Esophagus squamous epithelium (tissue), 5 donors: ENCODE measurements at regions not wholly inside any gene's neighbourhood (a gene's known extent, or its start where the extent isn't known, plus 50 kb on each side); places are given as distances from the start of the nearest gene placed in this dataset.

Source experiments
- DNase-seq: peaks from one replicate; lab custom pipeline; 2025; lab: John Stamatoyannopoulos, UW
- H3K27ac ChIP-seq, 4 donors: fragments of 200-600 bp; sonication (generic); one replicate each; pipeline ENCODE4 v1.5.1; 2016 to 2019; ENCODE audit warnings: mild to moderate bottlenecking in 1 of 4
- H3K27me3 ChIP-seq, 4 donors: fragments of 200-600 bp; sonication (generic); 1 replicate in 3 of 4; 2 replicates in 1 of 4; pipeline versions ENCODE4 v1.5.1 to v1.6.0; 2017 to 2021; ENCODE audit warnings: antibody characterized with exemption in 1 of 4
- H3K36me3 ChIP-seq, 3 donors: fragments of 200-600 bp; sonication (generic); one replicate each; pipeline ENCODE4 v1.5.1; 2016 to 2019
- H3K4me1 ChIP-seq, 3 donors: fragments of 200-600 bp; sonication (generic); one replicate each; pipeline ENCODE4 v1.5.1; 2017 to 2019
- H3K4me3 ChIP-seq, 4 donors: fragments of 200-600 bp; sonication (generic); 1 replicate in 3 of 4; 2 replicates in 1 of 4; pipeline ENCODE4 v1.5.1; 2016 to 2019; ENCODE audit warnings: mild to moderate bottlenecking in 2 of 4, moderate library complexity in 1 of 4
- H3K9me3 ChIP-seq, 3 donors: fragments of 200-600 bp; sonication (generic); one replicate each; pipeline ENCODE4 v1.5.1; 2016 to 2019
- POLR2A ChIP-seq, 4 donors: fragments of 450-650 bp; IDR thresholded peaks; one replicate each; pipeline ENCODE4 v1.6.1; 2017; ENCODE audit warnings: antibody characterized with exemption in 4 of 4, mild to moderate bottlenecking in 4 of 4, moderate library complexity in 3 of 4
- WGBS, 2 donors: methylation state at CpG; one replicate each; pipeline ENCODE4 v1.1.5; 2018; 5-methylcytosine and 5-hydroxymethylcytosine counted together
- intact Hi-C: fragments of 100-400 bp; cut with DNase I; formaldehyde crosslinking; loops from one replicate; pipeline ENCODE4 v1.15.0; 2022
- TF ChIP-seq, protein P1 (sequence below), 6 experiments: fragments of 450-650 bp in 4 of 6; fragments of 200-600 bp in 2 of 6; sonication (generic) in 2 of 6; IDR thresholded peaks; one replicate each; pipeline ENCODE4 v1.5.1; 2016 to 2019; ENCODE audit warnings: antibody characterized with exemption in 6 of 6, mild to moderate bottlenecking in 4 of 6, moderate library complexity in 4 of 6
- donor health status: DM: yes; HTN: yes; CAD: no.

- Histone ChIP-seq H3K27ac (no peak overlapping the region), H3K4me1 (no peaks in the 10 kb centered on the region), H3K9me3 (peaks cover 0 to 23% (median 4%) of the 10 kb centered on the region in 3 donors), H3K4me3 (no peak overlapping the region), H3K36me3 (no peaks in the 10 kb centered on the region), H3K27me3 (no peaks in the 10 kb centered on the region)
- WGBS, 2 donors, result 83 to 86% methylated on average over 4 of the region's 4 CpGs
- DNase-seq, result no peak
- TF ChIP-seq POLR2A (IDR thresholded peaks at IDR 0.05), result no peak
- intact Hi-C loops, result no loop called here
Measured at GRCh38 chr6:67350729-67351128, 1284.4 kb upstream of the ADGRB3 start.

- H3K27me3 ChIP-seq, result no peaks in the 10 kb centered on the region
- peaks cover 0 to 23% (median 8%) of the 10 kb centered on the region in 3 donors for H3K9me3 ChIP-seq
- H3K36me3 ChIP-seq, result no peaks in the 10 kb centered on the region
- no peak overlapping the region for H3K27ac ChIP-seq
- intact Hi-C loops, result no loop called here
- no peak overlapping the region for H3K4me3 ChIP-seq
- no peaks in the 10 kb centered on the region for H3K4me1 ChIP-seq
- TF ChIP-seq POLR2A (IDR thresholded peaks at IDR 0.05), result no peak
- TF ChIP-seq, protein P1, sequence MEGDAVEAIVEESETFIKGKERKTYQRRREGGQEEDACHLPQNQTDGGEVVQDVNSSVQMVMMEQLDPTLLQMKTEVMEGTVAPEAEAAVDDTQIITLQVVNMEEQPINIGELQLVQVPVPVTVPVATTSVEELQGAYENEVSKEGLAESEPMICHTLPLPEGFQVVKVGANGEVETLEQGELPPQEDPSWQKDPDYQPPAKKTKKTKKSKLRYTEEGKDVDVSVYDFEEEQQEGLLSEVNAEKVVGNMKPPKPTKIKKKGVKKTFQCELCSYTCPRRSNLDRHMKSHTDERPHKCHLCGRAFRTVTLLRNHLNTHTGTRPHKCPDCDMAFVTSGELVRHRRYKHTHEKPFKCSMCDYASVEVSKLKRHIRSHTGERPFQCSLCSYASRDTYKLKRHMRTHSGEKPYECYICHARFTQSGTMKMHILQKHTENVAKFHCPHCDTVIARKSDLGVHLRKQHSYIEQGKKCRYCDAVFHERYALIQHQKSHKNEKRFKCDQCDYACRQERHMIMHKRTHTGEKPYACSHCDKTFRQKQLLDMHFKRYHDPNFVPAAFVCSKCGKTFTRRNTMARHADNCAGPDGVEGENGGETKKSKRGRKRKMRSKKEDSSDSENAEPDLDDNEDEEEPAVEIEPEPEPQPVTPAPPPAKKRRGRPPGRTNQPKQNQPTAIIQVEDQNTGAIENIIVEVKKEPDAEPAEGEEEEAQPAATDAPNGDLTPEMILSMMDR (IDR thresholded peaks at IDR 0.05), result no peak
- DNase-seq, result no peak
- WGBS, 2 donors, result 53 to 68% methylated on average over 6 to 7 of the region's 7 CpGs
Measured at GRCh38 chr6:67345946-67346345, 1289.1 kb upstream of the ADGRB3 start.

DNA sequence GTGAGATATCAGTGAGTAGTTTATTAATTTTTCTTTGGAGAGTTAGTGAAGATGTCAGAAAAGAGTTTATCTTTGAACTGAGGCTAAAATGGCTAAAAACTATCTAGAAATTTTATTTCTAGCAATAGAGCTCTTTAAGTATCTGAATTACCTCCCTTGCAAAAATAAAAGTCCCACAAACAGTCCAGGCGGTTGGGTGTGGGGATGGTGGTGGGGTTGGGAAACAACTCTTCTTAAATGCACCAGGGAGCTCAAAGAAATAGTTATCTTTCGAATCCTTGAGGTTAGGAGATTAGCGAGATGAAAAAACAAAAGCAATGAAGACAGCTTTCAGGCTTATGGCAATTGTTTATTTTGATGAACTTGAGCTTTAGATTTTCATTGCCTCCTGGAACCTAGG, 1299.1 kb upstream of the ADGRB3 start:
- Histone ChIP-seq H3K9me3 (no peaks in the 10 kb centered on the region), H3K36me3 (no peaks in the 10 kb centered on the region), H3K4me1 (no peaks in the 10 kb centered on the region), H3K27me3 (no peaks in the 10 kb centered on the region), H3K27ac (no peak overlapping the region), H3K4me3 (no peak overlapping the region)
- 38 to 58% methylated on average over 3 of the region's 3 CpGs for WGBS, 2 donors
- no peak for TF ChIP-seq POLR2A (IDR thresholded peaks at IDR 0.05)
- TF ChIP-seq, protein P1 (IDR thresholded peaks at IDR 0.05), result no peak
- DNase-seq, result no peak
- intact Hi-C loops, result no loop called here

- intact Hi-C loops, result no loop called here
- no peak for TF ChIP-seq POLR2A (IDR thresholded peaks at IDR 0.05)
- TF ChIP-seq, protein P1 (IDR thresholded peaks at IDR 0.05), result no peak
- H3K4me1 ChIP-seq, result no peaks in the 10 kb centered on the region
Measured at GRCh38 chr6:67331304-67331703, 1303.8 kb upstream of the ADGRB3 start.

DNA sequence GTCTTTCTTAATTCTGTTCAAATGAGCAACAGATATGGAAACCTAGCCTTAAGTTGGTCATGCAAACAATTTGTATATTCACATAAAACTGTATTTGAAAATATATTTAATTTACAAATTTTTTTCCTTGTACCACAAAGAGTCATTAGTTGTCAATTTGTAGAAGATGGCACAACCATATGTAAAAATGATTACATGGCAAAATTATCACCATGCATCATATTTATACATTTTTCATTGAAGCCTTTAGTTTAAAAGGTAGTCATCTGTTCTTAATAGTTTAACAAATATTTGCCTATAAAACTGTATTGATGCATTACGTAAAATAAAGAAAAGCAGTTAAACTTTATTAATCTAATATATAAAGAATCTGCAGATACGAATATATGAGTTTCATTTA, 1306.8 kb upstream of the ADGRB3 start:
- whole genome bisulfite sequencing, 2 donors, result 52 to 76% methylated on average over 2 of the region's 2 CpGs
- intact Hi-C loops, result no loop called here
- no peak overlapping the region for H3K4me3 ChIP-seq
- no peaks in the 10 kb centered on the region for H3K9me3 ChIP-seq
- no peaks in the 10 kb centered on the region for H3K27me3 ChIP-seq
- TF ChIP-seq, protein P1 (IDR thresholded peaks at IDR 0.05), result no peak
- no peak for TF ChIP-seq POLR2A (IDR thresholded peaks at IDR 0.05)
- no peak overlapping the region for H3K27ac ChIP-seq
- no peaks in the 10 kb centered on the region for H3K36me3 ChIP-seq
- DNase-seq, result no peak
- no peaks in the 10 kb centered on the region for H3K4me1 ChIP-seq

More at GRCh38 chr6:67331304-67331703, 1303.8 kb upstream of the ADGRB3 start:
- H3K36me3 ChIP-seq, result no peaks in the 10 kb centered on the region
- H3K27ac ChIP-seq, result no peak overlapping the region
- no peak overlapping the region for H3K4me3 ChIP-seq
- no peak for DNase-seq
- H3K9me3 ChIP-seq, result no peaks in the 10 kb centered on the region
- no peaks in the 10 kb centered on the region for H3K27me3 ChIP-seq

- intact Hi-C loops, result no loop called here
- no peaks in the 10 kb centered on the region for H3K36me3 ChIP-seq
- H3K4me3 ChIP-seq, result no peak overlapping the region
- H3K9me3 ChIP-seq, result no peaks in the 10 kb centered on the region
- TF ChIP-seq, protein P1 (IDR thresholded peaks at IDR 0.05), result no peak
- no peak for TF ChIP-seq POLR2A (IDR thresholded peaks at IDR 0.05)
- no peaks in the 10 kb centered on the region for H3K27me3 ChIP-seq
- WGBS, 2 donors, result 83 to 90% methylated on average over 1 to 2 of the region's 12 CpGs
- no peak for DNase-seq
- no peak overlapping the region for H3K27ac ChIP-seq
- H3K4me1 ChIP-seq, result no peaks in the 10 kb centered on the region
Measured at GRCh38 chr6:67300430-67301040, 1334.5 kb upstream of the ADGRB3 start.
